H7 (cell line): ENCODE measurements at regions not wholly inside any gene's neighbourhood (a gene's known extent, or its start where the extent isn't known, plus 50 kb on each side); places are given as distances from the start of the nearest gene placed in this dataset.
"Not testable (repeated sequence)": the region's sequence is repeated elsewhere in the genome, so short reads cannot be mapped to it uniquely, and the experiment has no call there.

ENCODE experiments used
- DNase-seq: peaks from one replicate; pipeline ENCODE4 v3.0.0; 2012
- H3K27me3 ChIP-seq: 2 replicates; pipeline ENCODE4 v1.6.0; 2011; ENCODE audit warnings: mild to moderate bottlenecking, low read length; ENCODE audit not compliant: control insufficient read depth, insufficient read depth
- H3K36me3 ChIP-seq: replicated peaks from 2 replicates; pipeline ENCODE4 v1.5.1; 2011; ENCODE audit warnings: low read length; ENCODE audit not compliant: control insufficient read depth, insufficient read depth
- H3K4me3 ChIP-seq: 2 replicates; pipeline ENCODE4 v1.5.1; 2011; ENCODE audit warnings: low read depth, mild to moderate bottlenecking, control low read depth, low read length, moderate library complexity; ENCODE audit not compliant: insufficient read depth

DNA sequence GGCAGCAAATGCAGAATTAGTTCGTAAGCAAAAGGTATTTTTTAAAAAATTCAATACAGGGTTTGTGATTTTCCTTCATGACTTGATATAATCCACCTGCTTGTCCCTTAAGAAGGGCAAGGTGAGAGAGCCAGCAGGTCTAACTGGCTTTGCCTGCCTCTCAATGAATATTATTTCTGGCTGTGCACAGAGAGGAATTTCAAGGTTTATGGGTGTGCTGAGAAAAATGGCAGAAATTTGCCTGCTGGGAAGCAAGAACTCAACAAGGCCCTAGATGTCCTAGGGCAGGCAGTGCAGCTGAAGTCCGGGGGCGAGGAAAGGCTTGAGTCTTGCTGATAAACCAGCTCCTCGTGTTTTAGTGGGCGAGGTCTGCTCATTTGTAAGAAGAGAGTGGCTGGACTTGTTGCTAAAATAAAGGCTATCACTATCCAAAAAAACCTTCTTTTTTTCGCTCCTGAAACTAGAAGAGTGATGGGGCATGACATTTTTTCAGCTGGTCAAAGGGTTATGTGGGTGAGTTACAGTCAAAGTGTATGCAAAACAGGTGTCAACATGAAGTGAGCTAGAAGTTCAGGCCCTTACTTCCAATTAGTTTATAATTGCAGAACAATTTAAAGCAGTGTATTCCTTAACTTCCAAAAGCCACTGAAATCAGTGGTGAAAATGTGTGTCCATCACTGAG lies 385.8 kb upstream of the KLF6 start:
- DNase-seq, result no peak

DNA sequence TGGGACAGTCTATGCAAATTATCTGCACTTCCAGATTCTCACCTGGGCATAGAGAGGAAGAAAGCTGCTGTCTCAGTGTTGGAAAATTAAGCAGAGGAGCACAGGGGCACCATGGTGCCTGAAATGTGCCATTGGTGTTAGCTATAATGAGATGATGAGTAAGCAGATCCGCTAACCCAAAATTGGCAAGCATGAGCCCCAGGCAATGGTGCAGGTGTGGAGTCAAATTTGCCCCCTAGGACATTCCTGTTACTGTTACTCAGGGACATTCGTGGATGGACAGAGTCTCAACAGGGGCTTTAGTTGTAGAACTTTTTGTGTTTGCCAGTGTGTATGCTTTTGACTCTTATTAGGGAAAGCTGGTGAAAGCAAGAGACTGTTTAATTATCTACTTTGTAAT lies 385.2 kb upstream of the KLF6 start:
- no peaks in the 10 kb centered on the region for H3K27me3 ChIP-seq
- H3K36me3 ChIP-seq, result no peaks in the 10 kb centered on the region
- DNase-seq, result no peak
- H3K4me3 ChIP-seq, result no peak overlapping the region

More for the DNA sequence above, 385.8 kb upstream of the KLF6 start:
- H3K27me3 ChIP-seq, result no peaks in the 10 kb centered on the region
- H3K4me3 ChIP-seq, result no peak overlapping the region
- H3K36me3 ChIP-seq, result no peaks in the 10 kb centered on the region

DNA sequence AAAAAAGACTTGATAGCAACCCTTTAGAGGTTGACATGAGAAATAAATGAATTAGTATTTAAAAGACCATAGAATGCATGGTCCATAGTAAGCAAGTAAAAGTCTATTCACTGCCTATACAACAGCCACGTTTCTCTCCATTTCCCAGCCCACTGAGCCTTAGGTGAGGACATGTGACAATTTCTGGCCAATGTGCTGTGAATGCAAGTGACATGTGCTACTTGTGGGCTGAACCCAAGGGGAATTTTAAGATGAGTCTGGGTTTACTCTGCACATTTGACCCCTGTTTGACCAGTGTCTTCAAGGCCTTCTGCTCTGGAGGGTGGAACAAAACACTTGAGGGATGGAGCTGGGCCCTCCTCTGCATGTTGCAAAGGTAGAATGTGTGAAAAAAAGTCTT lies 384.4 kb upstream of the KLF6 start:
- Histone ChIP-seq H3K36me3 (no peaks in the 10 kb centered on the region), H3K4me3 (no peak overlapping the region), H3K27me3 (no peaks in the 10 kb centered on the region)
- no peak for DNase-seq

GRCh38 chr10:4167216-4167615 lies 382.2 kb upstream of the KLF6 start:
- Histone ChIP-seq H3K36me3 (no peaks in the 10 kb centered on the region), H3K27me3 (no peaks in the 10 kb centered on the region), H3K4me3 (no peak overlapping the region)
- DNase-seq, result no peak

DNA sequence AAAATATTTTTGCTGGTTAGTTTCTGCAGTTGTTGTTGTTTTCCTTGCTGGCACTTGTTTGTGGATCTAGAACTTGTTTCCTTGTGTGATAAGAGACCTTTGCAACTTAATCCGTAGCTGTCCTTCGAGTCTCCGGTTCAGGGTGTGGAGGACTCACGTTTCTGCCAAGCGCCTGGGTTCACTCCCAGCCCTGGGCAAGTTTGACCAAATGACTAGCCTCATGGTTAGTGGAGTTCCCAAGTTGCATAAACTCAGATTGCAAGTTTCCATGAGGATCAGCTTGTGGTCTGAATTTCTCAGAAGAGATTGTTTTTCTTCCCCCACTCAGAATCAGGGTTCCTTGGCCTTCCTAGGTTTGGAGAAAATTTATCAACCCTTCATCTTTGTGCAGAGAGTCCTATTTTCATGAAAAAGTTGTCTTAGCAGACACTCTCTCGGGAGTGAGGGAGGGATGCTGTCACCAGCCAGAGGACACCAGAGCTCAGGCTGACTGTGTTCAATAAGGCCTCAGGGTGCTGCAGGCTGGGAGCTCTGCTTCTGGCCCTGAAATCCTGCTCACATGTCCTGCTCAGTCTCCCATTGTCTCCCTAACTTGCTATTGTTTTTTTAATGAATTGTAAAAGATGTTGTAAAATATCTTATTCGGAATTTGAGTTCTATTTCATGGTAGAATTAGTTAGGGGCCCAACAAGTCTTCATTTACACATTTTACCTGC lies 377.7 kb upstream of the KLF6 start:
- Histone ChIP-seq H3K27me3 (no peaks in the 10 kb centered on the region), H3K4me3 (no peak overlapping the region), H3K36me3 (no peaks in the 10 kb centered on the region)
- no peak for DNase-seq

DNA sequence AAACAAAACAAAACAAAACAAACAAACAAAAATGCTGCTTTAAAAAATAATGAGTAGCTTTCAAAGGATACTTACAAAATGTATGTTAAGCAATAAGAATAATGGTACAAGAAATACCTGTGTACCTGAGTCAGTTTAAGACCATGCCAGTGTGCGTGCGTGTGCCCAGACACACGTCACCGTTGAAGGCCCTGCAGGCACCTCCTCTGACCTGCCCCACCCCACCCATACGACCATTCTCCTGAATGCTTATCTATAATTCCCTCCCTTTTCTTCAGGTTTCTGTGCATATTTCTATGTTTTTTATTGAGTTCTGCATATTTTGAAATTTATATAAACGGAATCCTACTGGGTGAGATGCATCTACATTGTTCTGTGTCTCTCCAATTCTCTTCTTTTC lies 374.2 kb upstream of the KLF6 start:
- Histone ChIP-seq H3K4me3 (no peak overlapping the region), H3K36me3 (no peaks in the 10 kb centered on the region), H3K27me3 (no peaks in the 10 kb centered on the region)
- no peak for DNase-seq

- Histone ChIP-seq H3K36me3 (no peaks in the 10 kb centered on the region), H3K27me3 (no peaks in the 10 kb centered on the region), H3K4me3 (no peak overlapping the region)
- no peak for DNase-seq
These were observed 369.2 kb upstream of the KLF6 start for GRCh38 chr10:4154191-4154715.

- Histone ChIP-seq H3K27me3 (no peaks in the 10 kb centered on the region), H3K36me3 (no peaks in the 10 kb centered on the region), H3K4me3 (no peak overlapping the region)
- DNase-seq, result peak; percentile 70
These were observed 366.5 kb upstream of the KLF6 start for GRCh38 chr10:4151466-4151865.

- Histone ChIP-seq H3K36me3 (no peaks in the 10 kb centered on the region), H3K4me3 (no peak overlapping the region), H3K27me3 (no peaks in the 10 kb centered on the region)
- DNase-seq, result no peak
These were observed 365.7 kb upstream of the KLF6 start for GRCh38 chr10:4150676-4151075.

DNA sequence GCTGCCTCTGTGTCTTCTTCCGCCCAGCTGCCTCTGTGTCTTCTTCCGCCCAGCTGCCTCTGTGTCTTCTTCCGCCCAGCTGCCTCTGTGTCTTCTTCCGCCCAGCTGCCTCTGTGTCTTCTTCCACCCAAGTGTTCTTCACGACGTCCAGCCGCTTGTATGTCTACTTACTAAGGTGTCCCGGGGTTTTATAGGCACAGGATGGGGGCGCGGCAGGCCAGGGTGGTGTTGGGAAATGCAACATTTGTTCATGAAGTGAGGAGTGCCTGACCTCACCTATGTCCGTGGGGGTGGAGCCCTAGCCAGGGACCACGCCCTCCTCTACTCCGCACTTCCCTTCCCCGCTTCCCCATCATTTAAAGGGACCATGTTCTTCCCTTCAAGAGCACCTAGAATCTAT lies 364.5 kb upstream of the KLF6 start:
- DNase-seq, H3K4me3 ChIP-seq, H3K27me3 ChIP-seq, H3K36me3 ChIP-seq: not testable (repeated sequence)

DNA sequence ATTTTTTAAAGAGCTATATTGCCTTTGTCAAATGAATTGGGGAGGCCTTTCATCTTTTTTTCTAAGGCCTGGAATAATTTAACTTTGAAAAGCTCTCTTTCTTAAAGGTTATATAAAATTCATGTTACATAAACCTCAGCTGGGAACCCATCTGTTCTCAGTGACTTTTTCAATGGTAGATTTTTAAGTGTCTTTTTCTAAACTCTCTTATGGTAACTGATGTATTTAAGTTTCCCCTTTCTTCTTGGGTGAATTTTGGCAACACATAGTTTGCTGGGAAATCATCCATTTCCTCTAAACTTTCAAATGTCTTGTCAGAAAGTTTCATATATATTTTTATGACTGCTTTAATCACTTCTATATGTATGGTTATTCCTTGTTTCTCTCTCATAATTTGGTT lies 362.2 kb upstream of the KLF6 start:
- no peak for DNase-seq
- Histone ChIP-seq H3K27me3 (no peaks in the 10 kb centered on the region), H3K4me3 (no peak overlapping the region), H3K36me3 (no peaks in the 10 kb centered on the region)

DNA sequence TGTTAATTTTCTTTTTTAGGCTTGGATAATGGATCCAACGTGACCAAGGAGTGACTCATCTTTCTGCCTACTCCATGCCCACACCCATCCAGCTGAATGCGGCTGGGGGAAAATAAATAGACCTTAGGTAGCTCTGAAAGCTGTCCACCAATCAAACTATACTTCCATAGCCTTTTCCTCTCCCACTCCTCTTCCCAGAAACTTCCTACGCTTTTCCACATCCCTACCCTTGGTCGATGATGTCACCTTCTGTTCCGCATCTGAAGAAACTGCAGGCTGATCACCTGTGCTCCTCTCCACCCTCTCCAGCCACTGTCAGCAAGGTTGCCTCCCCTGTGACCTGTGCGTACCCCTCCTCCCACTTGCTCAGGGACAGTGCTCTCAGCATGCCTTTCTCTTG lies 359.8 kb upstream of the KLF6 start:
- H3K4me3 ChIP-seq, result no peak overlapping the region
- no peak for DNase-seq
- no peaks in the 10 kb centered on the region for H3K36me3 ChIP-seq
- H3K27me3 ChIP-seq, result no peaks in the 10 kb centered on the region

- no peak for DNase-seq
- Histone ChIP-seq H3K4me3 (no peak overlapping the region), H3K36me3 (no peaks in the 10 kb centered on the region), H3K27me3 (no peaks in the 10 kb centered on the region)
These were observed 356.5 kb upstream of the KLF6 start for GRCh38 chr10:4141471-4141870.

DNA sequence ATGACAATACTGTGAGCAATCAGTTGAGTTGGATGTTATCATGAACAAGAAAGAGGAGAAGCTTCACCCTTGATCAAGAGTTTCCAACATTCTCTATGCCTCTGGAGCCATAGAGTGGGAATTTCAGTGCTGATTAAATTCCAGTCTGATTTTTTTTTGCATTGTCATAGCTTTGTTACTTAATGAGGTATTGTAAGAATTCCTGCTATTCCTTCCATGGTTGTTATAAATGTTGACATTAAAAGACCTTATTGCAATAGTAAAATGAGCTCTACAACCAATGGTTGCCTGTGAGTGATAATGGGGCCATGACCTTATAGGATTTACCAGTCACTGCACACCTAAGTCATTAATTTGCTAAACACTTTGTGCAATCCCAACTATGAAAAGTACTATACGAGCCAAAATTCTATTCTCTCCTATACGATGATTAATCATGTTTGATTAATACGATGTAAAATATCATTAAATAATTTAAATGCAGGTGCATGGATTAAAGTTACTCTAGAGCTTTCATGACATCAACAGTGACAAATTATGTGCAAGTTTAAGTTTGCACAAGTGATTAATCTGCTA lies 353.2 kb upstream of the KLF6 start:
- Histone ChIP-seq H3K4me3 (no peak overlapping the region), H3K36me3 (no peaks in the 10 kb centered on the region), H3K27me3 (no peaks in the 10 kb centered on the region)
- DNase-seq, result no peak

DNA sequence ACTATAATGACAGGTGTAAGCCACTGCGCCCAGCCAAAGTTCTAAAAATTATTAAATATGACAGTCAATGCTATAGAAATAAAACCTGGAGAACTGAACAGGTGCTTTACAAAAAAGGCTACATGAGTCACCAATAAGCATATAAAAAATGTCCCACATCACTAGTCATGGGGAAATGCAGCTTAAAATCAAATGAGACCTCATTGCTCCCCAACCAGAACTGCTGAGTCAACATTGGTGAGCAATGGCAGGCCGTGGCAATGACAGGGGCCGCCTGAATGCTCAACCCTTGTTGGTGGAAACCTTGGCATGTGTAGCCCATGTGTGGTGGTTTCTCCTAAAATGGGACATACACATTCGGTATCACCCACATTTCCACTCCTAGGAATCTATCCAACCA lies 352.3 kb upstream of the KLF6 start:
- DNase-seq, result no peak
- Histone ChIP-seq H3K36me3 (no peaks in the 10 kb centered on the region), H3K4me3 (no peak overlapping the region), H3K27me3 (no peaks in the 10 kb centered on the region)
